HEK293 (cell line): ENCODE measurements at regions not wholly inside any gene's neighbourhood (a gene's known extent, or its start where the extent isn't known, plus 50 kb on each side); places are given as distances from the start of the nearest gene placed in this dataset.

ENCODE experiments used
- CTCF ChIA-PET: fragments of 350-600 bp; formaldehyde crosslinking; extraction: SDS; loops from one replicate; lab custom pipeline; 2021; ENCODE audit warnings: antibody characterized with exemption; lab: Yijun Ruan, JAX
- POLR2A ChIA-PET: fragments of 300-600 bp; formaldehyde crosslinking; extraction: SDS; loops from one replicate; lab custom pipeline; 2020; ENCODE audit warnings: antibody characterized with exemption, inconsistent platforms; lab: Yijun Ruan, JAX
- H3K27ac ChIP-seq: fragments of 200-500 bp; sonication (Bioruptor generic); 2 replicates; pipeline ENCODE4 v1.5.1; 2014; ENCODE audit warnings: low read depth, low read length, control low read depth, inconsistent platforms; ENCODE audit errors: extremely low read depth
- H3K36me3 ChIP-seq, 2 experiments: fragments of 200-500 bp in 1 of 2; sonication (Bioruptor generic) in 1 of 2; 1 replicate in 1 of 2; 2 replicates in 1 of 2; pipeline ENCODE4 v1.5.1; 2014 to 2017; ENCODE audit warnings: inconsistent platforms in 2 of 2, low read length in 2 of 2; ENCODE audit not compliant: control insufficient read depth in 2 of 2, insufficient read depth in 1 of 2
- H3K4me1 ChIP-seq: fragments of 200-500 bp; sonication (Bioruptor generic); 2 replicates; pipeline ENCODE4 v1.5.1; 2014; ENCODE audit warnings: mild to moderate bottlenecking, low read length, inconsistent platforms; ENCODE audit not compliant: control insufficient read depth, insufficient read depth
- H3K4me3 ChIP-seq: 2 replicates; pipeline ENCODE4 v1.5.1; 2011; ENCODE audit warnings: low read depth, mild to moderate bottlenecking, control low read depth, low read length, moderate library complexity
- H3K9me3 ChIP-seq: fragments of 200-500 bp; sonication (Bioruptor generic); 2 replicates; pipeline ENCODE4 v1.5.1; 2014; ENCODE audit warnings: low read depth, low read length, inconsistent platforms; ENCODE audit not compliant: control insufficient read depth, insufficient read depth
- SETDB1 ChIP-seq: IDR thresholded peaks from one replicate; pipeline ENCODE4 v1.6.1; 2017; ENCODE audit warnings: mild to moderate bottlenecking, low read length, moderate library complexity, mixed read lengths; ENCODE audit not compliant: insufficient read length
- SP7 ChIP-seq: fragments of 450-650 bp; formaldehyde crosslinking; IDR thresholded peaks from 2 replicates; pipeline ENCODE4 v1.5.1; 2016; ENCODE audit warnings: missing biosample characterization, missing genetic modification characterization
- ZFP3 ChIP-seq: fragments of 450-650 bp; formaldehyde crosslinking; IDR thresholded peaks from 2 replicates; pipeline ENCODE4 v1.5.1; 2016; ENCODE audit warnings: low read depth, missing biosample characterization, missing genetic modification characterization
- ZFP69B ChIP-seq: fragments of 450-650 bp; formaldehyde crosslinking; IDR thresholded peaks from 2 replicates; pipeline ENCODE4 v1.5.1; 2016; ENCODE audit warnings: missing biosample characterization, missing genetic modification characterization
- ZNF2 ChIP-seq: fragments of 450-650 bp; formaldehyde crosslinking; IDR thresholded peaks from 2 replicates; pipeline ENCODE4 v1.5.1; 2016; ENCODE audit warnings: missing biosample characterization, missing genetic modification characterization
- ZNF211 ChIP-seq: fragments of 450-650 bp; formaldehyde crosslinking; IDR thresholded peaks from 2 replicates; pipeline ENCODE4 v1.5.1; 2016; ENCODE audit warnings: low read depth, missing biosample characterization, missing genetic modification characterization
- ZNF214 ChIP-seq: fragments of 450-650 bp; formaldehyde crosslinking; IDR thresholded peaks from 2 replicates; pipeline ENCODE4 v1.5.1; 2017; ENCODE audit warnings: missing biosample characterization, mild to moderate bottlenecking, missing genetic modification characterization, borderline replicate concordance
- ZNF366 ChIP-seq: fragments of 450-650 bp; formaldehyde crosslinking; conservative IDR thresholded peaks from 2 replicates; pipeline ENCODE4 v1.5.1; 2016; ENCODE audit warnings: missing biosample characterization, missing genetic modification characterization
- ZNF404 ChIP-seq: fragments of 450-650 bp; formaldehyde crosslinking; IDR thresholded peaks from 2 replicates; pipeline ENCODE4 v1.5.1; 2017; ENCODE audit warnings: missing biosample characterization, missing genetic modification characterization
- ZNF416 ChIP-seq: fragments of 450-650 bp; formaldehyde crosslinking; IDR thresholded peaks from 2 replicates; pipeline ENCODE4 v1.5.1; 2016; ENCODE audit warnings: missing biosample characterization, missing genetic modification characterization
- ZNF426 ChIP-seq: fragments of 450-650 bp; formaldehyde crosslinking; IDR thresholded peaks from 2 replicates; pipeline ENCODE4 v1.5.1; 2017; ENCODE audit warnings: missing biosample characterization, missing genetic modification characterization, mild to moderate bottlenecking, inconsistent platforms, moderate library complexity
- ZNF48 ChIP-seq: fragments of 450-650 bp; formaldehyde crosslinking; IDR thresholded peaks from 2 replicates; pipeline ENCODE4 v1.5.1; 2016; ENCODE audit warnings: missing biosample characterization, missing genetic modification characterization
- ZNF521 ChIP-seq: fragments of 450-650 bp; formaldehyde crosslinking; IDR thresholded peaks from 2 replicates; pipeline ENCODE4 v1.5.1; 2017; ENCODE audit warnings: missing biosample characterization, mild to moderate bottlenecking, missing genetic modification characterization
- ZNF600 ChIP-seq: fragments of 450-650 bp; formaldehyde crosslinking; IDR thresholded peaks from 2 replicates; pipeline ENCODE4 v1.5.1; 2016; ENCODE audit warnings: missing biosample characterization, missing genetic modification characterization
- ZNF654 ChIP-seq: fragments of 450-650 bp; formaldehyde crosslinking; IDR thresholded peaks from 2 replicates; pipeline ENCODE4 v1.5.1; 2016; ENCODE audit warnings: low read depth, missing biosample characterization, missing genetic modification characterization
- ZNF768 ChIP-seq: fragments of 450-650 bp; formaldehyde crosslinking; IDR thresholded peaks from 2 replicates; pipeline ENCODE4 v1.5.1; 2018; ENCODE audit warnings: missing biosample characterization, mild to moderate bottlenecking, missing genetic modification characterization
- ZNF777 ChIP-seq: fragments of 450-650 bp; formaldehyde crosslinking; IDR thresholded peaks from 2 replicates; pipeline ENCODE4 v1.5.1; 2017; ENCODE audit warnings: missing biosample characterization, missing genetic modification characterization, borderline replicate concordance
- ZNF785 ChIP-seq: fragments of 450-650 bp; formaldehyde crosslinking; IDR thresholded peaks from 2 replicates; pipeline ENCODE4 v1.5.1; 2016; ENCODE audit warnings: missing biosample characterization, missing genetic modification characterization
- TF ChIP-seq, protein P1 (sequence below): fragments of 450-650 bp; IDR thresholded peaks from 2 replicates; pipeline ENCODE4 v1.5.1; 2018; ENCODE audit warnings: missing biosample characterization, missing genetic modification characterization
- TF ChIP-seq, protein P2 (sequence below): fragments of 450-650 bp; formaldehyde crosslinking; IDR thresholded peaks from 2 replicates; pipeline ENCODE4 v1.5.1; 2016; ENCODE audit warnings: missing biosample characterization, missing genetic modification characterization
- TF ChIP-seq, protein P3 (sequence below): fragments of 450-650 bp; formaldehyde crosslinking; IDR thresholded peaks from 2 replicates; pipeline ENCODE4 v1.5.1; 2016; ENCODE audit warnings: missing biosample characterization, missing genetic modification characterization, low read depth
- TF ChIP-seq, protein P4 (sequence below): fragments of 450-650 bp; formaldehyde crosslinking; IDR thresholded peaks from 2 replicates; pipeline ENCODE4 v1.5.1; 2017; ENCODE audit warnings: missing biosample characterization, missing genetic modification characterization

DNA sequence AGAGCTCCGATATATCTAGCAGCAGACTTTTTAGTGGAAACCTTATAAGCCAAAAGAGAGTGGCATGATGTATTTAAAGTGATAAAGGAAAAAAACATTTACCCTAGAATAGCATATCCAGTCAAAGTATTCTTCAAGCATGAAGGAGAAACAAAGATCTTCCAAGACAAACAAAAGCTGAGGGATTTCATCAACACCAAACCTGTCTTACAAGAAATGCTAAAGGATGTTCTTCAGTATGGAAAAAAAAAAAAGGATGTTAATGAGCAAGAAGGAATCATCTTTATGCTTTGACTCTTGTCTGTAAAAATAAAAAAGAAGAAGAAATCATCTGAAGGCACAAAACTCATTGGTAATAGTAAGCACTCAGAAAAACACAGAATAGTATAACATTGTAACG is 338.2 kb downstream of the TLE1 start (continued):
- no peak for TF ChIP-seq ZNF777
- TF ChIP-seq, all 188 proteins: peak for 0

DNA sequence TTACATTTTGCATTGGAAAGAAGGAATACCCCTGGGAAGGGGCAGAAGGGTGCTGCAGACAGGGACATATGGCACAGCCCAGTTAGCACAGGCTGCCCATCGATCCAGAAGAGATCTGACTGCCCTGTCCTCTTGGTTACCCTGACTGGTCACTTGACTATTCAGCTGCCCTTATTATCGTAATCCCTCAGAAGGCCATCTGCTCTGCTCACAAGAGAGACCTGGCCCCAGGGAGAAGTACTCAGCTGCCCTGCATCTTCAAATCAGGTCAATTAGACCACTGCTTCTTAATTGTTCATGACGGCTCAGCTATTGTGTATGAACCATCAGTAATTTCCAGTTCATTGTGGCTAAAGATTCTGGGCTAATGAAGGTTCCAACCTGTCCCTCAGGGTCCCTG is 345.0 kb downstream of the TLE1 start:
- Histone ChIP-seq H3K4me1 (no peaks in the 10 kb centered on the region), H3K36me3 (no peaks in the 10 kb centered on the region), H3K4me3 (no peak overlapping the region), H3K9me3 (no peaks in the 10 kb centered on the region), H3K27ac (no peak overlapping the region)
- TF ChIP-seq, protein P1, sequence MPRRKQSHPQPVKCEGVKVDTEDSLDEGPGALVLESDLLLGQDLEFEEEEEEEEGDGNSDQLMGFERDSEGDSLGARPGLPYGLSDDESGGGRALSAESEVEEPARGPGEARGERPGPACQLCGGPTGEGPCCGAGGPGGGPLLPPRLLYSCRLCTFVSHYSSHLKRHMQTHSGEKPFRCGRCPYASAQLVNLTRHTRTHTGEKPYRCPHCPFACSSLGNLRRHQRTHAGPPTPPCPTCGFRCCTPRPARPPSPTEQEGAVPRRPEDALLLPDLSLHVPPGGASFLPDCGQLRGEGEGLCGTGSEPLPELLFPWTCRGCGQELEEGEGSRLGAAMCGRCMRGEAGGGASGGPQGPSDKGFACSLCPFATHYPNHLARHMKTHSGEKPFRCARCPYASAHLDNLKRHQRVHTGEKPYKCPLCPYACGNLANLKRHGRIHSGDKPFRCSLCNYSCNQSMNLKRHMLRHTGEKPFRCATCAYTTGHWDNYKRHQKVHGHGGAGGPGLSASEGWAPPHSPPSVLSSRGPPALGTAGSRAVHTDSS = no peak
- TF ChIP-seq ZNF48 (tag by site-specific recombination) = no peak
- no peak for TF ChIP-seq ZNF366 (tag by site-specific recombination)
- TF ChIP-seq, protein P2, sequence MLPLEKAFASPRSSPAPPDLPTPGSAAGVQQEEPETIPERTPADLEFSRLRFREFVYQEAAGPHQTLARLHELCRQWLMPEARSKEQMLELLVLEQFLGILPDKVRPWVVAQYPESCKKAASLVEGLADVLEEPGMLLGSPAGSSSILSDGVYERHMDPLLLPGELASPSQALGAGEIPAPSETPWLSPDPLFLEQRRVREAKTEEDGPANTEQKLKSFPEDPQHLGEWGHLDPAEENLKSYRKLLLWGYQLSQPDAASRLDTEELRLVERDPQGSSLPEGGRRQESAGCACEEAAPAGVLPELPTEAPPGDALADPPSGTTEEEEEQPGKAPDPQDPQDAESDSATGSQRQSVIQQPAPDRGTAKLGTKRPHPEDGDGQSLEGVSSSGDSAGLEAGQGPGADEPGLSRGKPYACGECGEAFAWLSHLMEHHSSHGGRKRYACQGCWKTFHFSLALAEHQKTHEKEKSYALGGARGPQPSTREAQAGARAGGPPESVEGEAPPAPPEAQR (tag by site-specific recombination) = no peak
- TF ChIP-seq, protein P3, sequence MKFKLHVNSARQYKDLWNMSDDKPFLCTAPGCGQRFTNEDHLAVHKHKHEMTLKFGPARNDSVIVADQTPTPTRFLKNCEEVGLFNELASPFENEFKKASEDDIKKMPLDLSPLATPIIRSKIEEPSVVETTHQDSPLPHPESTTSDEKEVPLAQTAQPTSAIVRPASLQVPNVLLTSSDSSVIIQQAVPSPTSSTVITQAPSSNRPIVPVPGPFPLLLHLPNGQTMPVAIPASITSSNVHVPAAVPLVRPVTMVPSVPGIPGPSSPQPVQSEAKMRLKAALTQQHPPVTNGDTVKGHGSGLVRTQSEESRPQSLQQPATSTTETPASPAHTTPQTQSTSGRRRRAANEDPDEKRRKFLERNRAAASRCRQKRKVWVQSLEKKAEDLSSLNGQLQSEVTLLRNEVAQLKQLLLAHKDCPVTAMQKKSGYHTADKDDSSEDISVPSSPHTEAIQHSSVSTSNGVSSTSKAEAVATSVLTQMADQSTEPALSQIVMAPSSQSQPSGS (tag by site-specific recombination) = no peak
- no peak for TF ChIP-seq ZNF785 (tag by site-specific recombination)
- no peak for TF ChIP-seq ZNF426
- no peak for TF ChIP-seq SETDB1
- TF ChIP-seq ZNF654 (tag by site-specific recombination) = no peak
- TF ChIP-seq ZNF600 (tag by site-specific recombination) = no peak
- no peak for TF ChIP-seq ZFP3 (tag by site-specific recombination)
- TF ChIP-seq ZNF214 = no peak
- no peak for TF ChIP-seq ZNF404 (tag by site-specific recombination)
- TF ChIP-seq ZNF768 (tag by site-specific recombination) = no peak
- TF ChIP-seq ZNF416 = no peak
- TF ChIP-seq ZNF521 (tag by site-specific recombination) = no peak
- TF ChIP-seq ZNF211 = no peak
- TF ChIP-seq SP7 (tag by site-specific recombination) = no peak
- TF ChIP-seq ZNF2 (tag by site-specific recombination) = no peak
- POLR2A ChIA-PET = no interaction called here
- CTCF ChIA-PET = no interaction called here

DNA sequence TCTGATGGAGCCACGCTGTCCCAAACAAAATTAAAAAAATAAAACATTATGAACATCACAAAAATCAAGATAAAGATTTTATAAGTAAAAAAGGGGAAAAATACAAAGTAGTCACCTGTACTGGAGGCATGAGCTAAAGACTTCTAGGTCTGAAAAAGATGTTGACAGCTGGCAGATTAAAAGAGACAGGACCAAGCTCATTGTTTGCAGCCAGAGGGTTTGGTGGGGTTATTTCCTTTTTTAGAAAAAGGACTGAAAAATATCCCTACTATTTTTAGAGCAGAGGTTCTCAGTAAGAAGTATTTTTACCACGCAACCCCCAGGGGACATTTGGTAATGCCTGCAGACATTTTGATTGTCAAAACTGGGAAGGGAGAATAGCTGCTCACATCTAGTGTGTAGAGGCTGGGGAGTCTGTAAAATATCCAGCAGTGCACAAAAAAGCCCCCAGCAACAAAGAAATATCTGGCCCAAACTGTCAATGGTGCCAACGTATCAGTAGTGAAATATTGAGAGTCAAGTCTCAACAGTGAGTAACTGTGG is 353.4 kb downstream of the TLE1 start:
- Histone ChIP-seq H3K36me3 (no peaks in the 10 kb centered on the region), H3K4me3 (no peak overlapping the region), H3K27ac (no peak overlapping the region), H3K9me3 (no peaks in the 10 kb centered on the region), H3K4me1 (no peaks in the 10 kb centered on the region)
- TF ChIP-seq ZFP69B (tag by site-specific recombination) = no peak
- TF ChIP-seq, protein P4, sequence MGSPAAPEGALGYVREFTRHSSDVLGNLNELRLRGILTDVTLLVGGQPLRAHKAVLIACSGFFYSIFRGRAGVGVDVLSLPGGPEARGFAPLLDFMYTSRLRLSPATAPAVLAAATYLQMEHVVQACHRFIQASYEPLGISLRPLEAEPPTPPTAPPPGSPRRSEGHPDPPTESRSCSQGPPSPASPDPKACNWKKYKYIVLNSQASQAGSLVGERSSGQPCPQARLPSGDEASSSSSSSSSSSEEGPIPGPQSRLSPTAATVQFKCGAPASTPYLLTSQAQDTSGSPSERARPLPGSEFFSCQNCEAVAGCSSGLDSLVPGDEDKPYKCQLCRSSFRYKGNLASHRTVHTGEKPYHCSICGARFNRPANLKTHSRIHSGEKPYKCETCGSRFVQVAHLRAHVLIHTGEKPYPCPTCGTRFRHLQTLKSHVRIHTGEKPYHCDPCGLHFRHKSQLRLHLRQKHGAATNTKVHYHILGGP (tag by site-specific recombination) = no peak
- ChIA-PET CTCF (no interaction called here), POLR2A (no interaction called here)
